ENCODE measurements at regions not wholly inside any gene's neighbourhood (a gene's known extent, or its start where the extent isn't known, plus 50 kb on each side); places are given as distances from the start of the nearest gene placed in this dataset.
"Not testable (repeated sequence)": the region's sequence is repeated elsewhere in the genome, so short reads cannot be mapped to it uniquely, and the experiment has no call there.

DNA sequence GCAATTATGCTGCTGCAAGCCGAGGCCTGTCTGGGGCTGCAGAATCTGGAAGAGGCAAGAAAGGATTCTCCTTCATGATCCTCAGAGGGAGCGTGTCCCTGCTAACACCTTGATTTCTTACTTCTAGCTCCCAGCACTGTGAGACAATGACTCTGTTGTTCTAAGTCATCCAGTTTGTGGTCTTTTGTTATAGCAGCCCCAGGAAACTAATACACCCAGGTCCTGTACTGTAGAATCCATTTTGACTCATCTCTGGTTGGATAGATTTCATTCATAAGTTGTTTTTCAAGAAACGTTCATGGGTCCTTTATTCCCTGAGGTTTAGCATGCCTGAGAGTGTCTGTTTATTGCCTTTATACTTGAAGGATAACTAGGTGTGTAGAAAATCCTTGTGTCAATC is 112.7 kb downstream of the TMEM17 start:
- TF ChIP-seq, protein P1, sequence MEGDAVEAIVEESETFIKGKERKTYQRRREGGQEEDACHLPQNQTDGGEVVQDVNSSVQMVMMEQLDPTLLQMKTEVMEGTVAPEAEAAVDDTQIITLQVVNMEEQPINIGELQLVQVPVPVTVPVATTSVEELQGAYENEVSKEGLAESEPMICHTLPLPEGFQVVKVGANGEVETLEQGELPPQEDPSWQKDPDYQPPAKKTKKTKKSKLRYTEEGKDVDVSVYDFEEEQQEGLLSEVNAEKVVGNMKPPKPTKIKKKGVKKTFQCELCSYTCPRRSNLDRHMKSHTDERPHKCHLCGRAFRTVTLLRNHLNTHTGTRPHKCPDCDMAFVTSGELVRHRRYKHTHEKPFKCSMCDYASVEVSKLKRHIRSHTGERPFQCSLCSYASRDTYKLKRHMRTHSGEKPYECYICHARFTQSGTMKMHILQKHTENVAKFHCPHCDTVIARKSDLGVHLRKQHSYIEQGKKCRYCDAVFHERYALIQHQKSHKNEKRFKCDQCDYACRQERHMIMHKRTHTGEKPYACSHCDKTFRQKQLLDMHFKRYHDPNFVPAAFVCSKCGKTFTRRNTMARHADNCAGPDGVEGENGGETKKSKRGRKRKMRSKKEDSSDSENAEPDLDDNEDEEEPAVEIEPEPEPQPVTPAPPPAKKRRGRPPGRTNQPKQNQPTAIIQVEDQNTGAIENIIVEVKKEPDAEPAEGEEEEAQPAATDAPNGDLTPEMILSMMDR (IDR thresholded peaks at IDR 0.05; ENCODE audit: control insufficient read depth, extremely low read depth, insufficient read depth) = no peak
- H3K4me3 ChIP-seq (ENCODE audit: low read depth, low read length) = no peak overlapping the region
- no peak for DNase-seq (ENCODE audit: low read depth)

DNA sequence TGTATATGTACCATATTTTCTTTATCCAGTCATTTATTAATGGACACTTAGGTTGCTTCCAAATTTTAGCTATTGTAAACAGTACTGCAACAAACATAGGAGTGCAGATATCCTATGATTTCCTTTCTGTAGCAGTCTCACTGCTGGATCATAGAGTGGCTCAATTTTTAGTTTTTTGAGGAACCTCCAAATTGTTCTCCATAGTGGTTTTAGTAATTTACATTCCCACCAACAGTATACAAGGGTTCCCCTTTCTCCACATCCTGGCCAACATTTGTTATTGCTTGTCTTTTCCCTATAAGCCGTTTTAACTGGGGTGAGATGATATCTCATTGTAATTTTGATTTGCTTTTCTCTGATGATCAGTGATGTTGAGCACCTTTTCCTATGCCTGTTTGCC is 114.3 kb downstream of the TMEM17 start:
- H3K4me3 ChIP-seq (ENCODE audit: low read depth, low read length) = no peak overlapping the region
- DNase-seq (ENCODE audit: low read depth) = no peak
- TF ChIP-seq, protein P1 (IDR thresholded peaks at IDR 0.05; ENCODE audit: control insufficient read depth, extremely low read depth, insufficient read depth) = no peak

DNA sequence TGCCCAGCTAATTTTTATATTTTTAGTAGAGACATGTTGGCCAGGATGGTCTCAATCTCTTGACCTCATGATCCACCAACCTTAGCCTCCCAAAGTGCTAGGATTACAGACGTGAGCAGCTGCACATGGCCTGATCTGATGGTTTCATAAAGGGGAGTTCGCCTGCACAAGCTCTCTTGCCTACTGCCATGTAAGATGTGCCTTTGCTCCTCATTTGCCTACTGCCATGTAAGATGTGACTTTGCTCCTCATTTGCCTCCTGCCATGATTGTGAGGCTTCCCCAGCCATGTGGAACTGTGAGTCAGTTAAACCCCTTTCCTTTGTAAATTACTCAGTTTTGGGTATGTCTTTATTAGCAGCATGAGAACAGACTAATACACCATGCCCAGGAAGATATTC is 119.6 kb downstream of the TMEM17 start:
- DNase-seq (ENCODE audit: low read depth); H3K4me3 ChIP-seq (ENCODE audit: low read depth, low read length): not testable (repeated sequence)

DNA sequence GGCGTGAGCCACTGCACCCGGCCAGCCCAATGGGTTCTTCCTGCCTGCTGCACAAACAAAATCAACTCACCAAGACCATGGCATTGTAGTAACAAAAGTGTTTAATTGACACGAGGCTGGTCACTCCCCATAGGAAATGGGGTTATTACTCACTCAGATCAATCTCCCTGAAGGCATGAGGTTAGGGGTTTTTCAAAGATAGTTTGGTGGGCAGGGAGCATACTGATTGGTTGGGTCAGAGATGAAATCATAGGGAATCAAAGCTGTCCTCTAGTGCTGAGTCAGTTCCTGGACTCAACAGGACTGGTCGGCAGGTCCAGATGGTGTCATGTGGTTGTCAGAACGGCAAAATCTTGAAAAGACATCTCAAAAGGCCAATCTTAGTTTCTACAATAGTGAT is 122.1 kb downstream of the TMEM17 start:
- DNase-seq (ENCODE audit: low read depth) = no peak
- TF ChIP-seq, protein P1 (IDR thresholded peaks at IDR 0.05; ENCODE audit: control insufficient read depth, extremely low read depth, insufficient read depth) = no peak
- H3K4me3 ChIP-seq (ENCODE audit: low read depth, low read length) = no peak overlapping the region

DNA sequence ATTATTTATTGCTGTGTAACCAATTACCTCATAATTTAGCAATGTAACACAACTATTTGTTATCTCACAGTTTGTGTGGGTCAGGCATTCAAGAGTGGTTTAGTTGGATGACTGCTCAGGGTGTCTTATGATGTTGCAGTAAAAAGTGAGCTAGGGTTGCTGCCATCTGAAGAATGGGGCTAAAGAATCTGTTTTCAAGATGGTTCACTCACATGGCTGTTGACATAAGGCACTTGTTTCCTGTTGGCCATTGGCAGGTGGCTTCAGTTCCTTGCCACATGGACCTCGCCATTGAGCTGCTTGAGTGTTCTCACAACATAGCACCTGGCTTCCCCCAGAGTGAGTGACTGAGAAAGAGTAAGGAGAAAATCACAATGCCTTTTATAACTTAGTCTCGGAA is 123.2 kb downstream of the TMEM17 start:
- TF ChIP-seq, protein P1 (IDR thresholded peaks at IDR 0.05; ENCODE audit: control insufficient read depth, extremely low read depth, insufficient read depth) = no peak
- DNase-seq (ENCODE audit: low read depth) = no peak
- no peak overlapping the region for H3K4me3 ChIP-seq (ENCODE audit: low read depth, low read length)

DNA sequence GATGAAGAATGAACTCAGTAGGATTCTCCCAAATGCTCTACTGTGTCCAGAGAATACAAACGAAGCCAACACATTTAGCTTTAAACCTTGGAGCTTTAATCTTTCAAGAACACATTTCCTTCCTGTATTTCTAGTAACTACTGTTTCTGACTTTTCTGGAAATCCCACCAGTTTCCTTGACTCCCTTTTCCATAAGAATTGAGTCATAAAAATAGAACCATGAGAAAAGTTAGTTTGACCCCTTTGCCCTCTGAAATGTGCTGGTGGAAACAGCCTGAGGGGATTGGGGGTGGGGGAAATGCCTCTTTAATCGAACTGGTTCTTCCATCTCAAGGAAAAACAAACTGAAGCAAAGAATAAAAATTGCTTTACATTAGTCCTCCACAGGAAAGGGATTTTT is 123.9 kb downstream of the TMEM17 start:
- no peak for DNase-seq (ENCODE audit: low read depth)
- TF ChIP-seq, protein P1 (IDR thresholded peaks at IDR 0.05; ENCODE audit: control insufficient read depth, extremely low read depth, insufficient read depth) = no peak
- no peak overlapping the region for H3K4me3 ChIP-seq (ENCODE audit: low read depth, low read length)

DNA sequence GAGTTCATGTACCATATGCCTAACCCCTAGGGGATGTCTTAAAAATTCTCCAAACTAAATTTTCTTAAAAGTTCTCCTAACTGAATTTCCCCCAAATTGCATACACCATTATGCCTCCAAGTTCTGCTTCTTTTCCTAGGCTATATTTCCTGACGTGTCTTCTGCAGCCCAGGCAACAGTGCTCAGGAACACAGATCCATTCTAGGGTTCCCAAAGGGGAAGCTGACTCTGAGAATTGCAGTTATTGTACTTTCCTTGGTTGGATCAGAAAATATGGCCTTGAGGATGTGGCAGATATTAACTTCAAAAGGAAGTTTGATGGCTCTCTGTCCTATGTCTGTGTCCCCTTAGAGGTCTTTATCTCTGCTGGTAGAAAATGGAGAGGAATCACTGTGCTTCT is 124.3 kb downstream of the TMEM17 start:
- DNase-seq (ENCODE audit: low read depth) = no peak
- TF ChIP-seq, protein P1 (IDR thresholded peaks at IDR 0.05; ENCODE audit: control insufficient read depth, extremely low read depth, insufficient read depth) = no peak
- H3K4me3 ChIP-seq (ENCODE audit: low read depth, low read length) = no peak overlapping the region

DNA sequence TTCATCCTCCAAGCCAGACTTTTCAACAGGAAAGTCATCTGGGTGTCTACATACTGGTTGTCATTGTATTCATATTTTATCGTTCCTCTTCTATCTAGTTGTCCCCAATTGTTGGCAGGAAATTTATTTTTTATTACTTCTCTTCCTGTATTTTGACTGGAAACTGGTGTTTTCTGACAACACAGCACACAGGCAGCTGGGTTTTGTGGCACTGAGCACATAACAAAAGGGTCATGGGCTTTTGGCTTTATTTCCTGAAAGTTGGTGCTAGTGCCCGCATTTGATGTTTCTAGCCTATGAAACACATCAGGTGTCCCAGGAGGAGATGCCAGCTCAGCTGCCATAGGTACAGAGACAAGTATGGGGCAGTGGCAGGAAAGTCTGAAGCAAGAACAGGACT is 126.4 kb downstream of the TMEM17 start:
- TF ChIP-seq, protein P1 (IDR thresholded peaks at IDR 0.05; ENCODE audit: control insufficient read depth, extremely low read depth, insufficient read depth) = no peak
- no peak overlapping the region for H3K4me3 ChIP-seq (ENCODE audit: low read depth, low read length)
- no peak for DNase-seq (ENCODE audit: low read depth)
